H9 (cell line): ENCODE measurements at regions not wholly inside any gene's neighbourhood (a gene's known extent, or its start where the extent isn't known, plus 50 kb on each side); places are given as distances from the start of the nearest gene placed in this dataset.

Experiments used
- DNase-seq: peaks from one replicate; pipeline ENCODE4 v3.0.0-alpha.2; 2017
- H2AFZ ChIP-seq: one replicate; pipeline ENCODE4 v1.6.1; 2013; ENCODE audit warnings: mild to moderate bottlenecking, low read length, control low read depth, moderate library complexity
- H2AK5ac ChIP-seq: 2 replicates; pipeline ENCODE4 v1.6.1; 2013; ENCODE audit warnings: low read length, control low read depth, mixed read lengths; ENCODE audit not compliant: insufficient read length
- H2BK120ac ChIP-seq: one replicate; pipeline ENCODE4 v1.6.1; 2013; ENCODE audit warnings: low read depth, mild to moderate bottlenecking, low read length, control low read depth, inconsistent platforms; ENCODE audit not compliant: poor library complexity, severe bottlenecking
- H2BK12ac ChIP-seq: 2 replicates; pipeline ENCODE4 v1.6.1; 2013; ENCODE audit warnings: low read length, control low read depth, mixed read lengths, low read depth; ENCODE audit not compliant: insufficient read length
- H2BK15ac ChIP-seq: 2 replicates; pipeline ENCODE4 v1.6.1; 2013; ENCODE audit warnings: low read depth, low read length, control low read depth
- H2BK20ac ChIP-seq: one replicate; pipeline ENCODE4 v1.6.1; 2013; ENCODE audit warnings: low read depth, mild to moderate bottlenecking, low read length, control low read depth, inconsistent platforms; ENCODE audit not compliant: poor library complexity, severe bottlenecking
- H2BK5ac ChIP-seq: 2 replicates; pipeline ENCODE4 v1.6.1; 2013; ENCODE audit warnings: low read length, control low read depth, mixed read lengths; ENCODE audit not compliant: insufficient read length
- H3K14ac ChIP-seq: 2 replicates; pipeline ENCODE4 v1.6.1; 2013; ENCODE audit warnings: low read length, control low read depth; ENCODE audit not compliant: insufficient read depth
- H3K18ac ChIP-seq: 2 replicates; pipeline ENCODE4 v1.6.1; 2013; ENCODE audit warnings: low read depth, mild to moderate bottlenecking, mixed read lengths, low read length, control low read depth; ENCODE audit not compliant: insufficient read length
- H3K23ac ChIP-seq: 2 replicates; pipeline ENCODE4 v1.6.1; 2013; ENCODE audit warnings: low read length, control low read depth, mixed read lengths, low read depth; ENCODE audit not compliant: insufficient read length
- H3K23me2 ChIP-seq: 2 replicates; pipeline ENCODE4 v1.6.1; 2013; ENCODE audit warnings: low read depth, mild to moderate bottlenecking, mixed read lengths, low read length, control low read depth; ENCODE audit not compliant: insufficient read length, poor library complexity, severe bottlenecking
- H3K27ac ChIP-seq: 2 replicates; pipeline ENCODE4 v1.5.1; 2013; ENCODE audit warnings: low read length, control low read depth, mixed read lengths, low read depth; ENCODE audit not compliant: insufficient read length
- H3K27me3 ChIP-seq: 2 replicates; pipeline ENCODE4 v1.6.1; 2013; ENCODE audit warnings: low read length, control low read depth, inconsistent platforms; ENCODE audit not compliant: insufficient read depth
- H3K4ac ChIP-seq: 2 replicates; pipeline ENCODE4 v1.6.1; 2013; ENCODE audit warnings: low read depth, mild to moderate bottlenecking, control low read depth, inconsistent platforms, low read length, moderate library complexity
- H3K4me1 ChIP-seq: 2 replicates; pipeline ENCODE4 v1.6.1; 2013; ENCODE audit warnings: low read length, control low read depth, inconsistent platforms; ENCODE audit not compliant: insufficient read depth
- H3K4me2 ChIP-seq: 2 replicates; pipeline ENCODE4 v1.6.1; 2013; ENCODE audit warnings: low read length, control low read depth, mixed read lengths; ENCODE audit not compliant: insufficient read length, insufficient read depth
- H3K56ac ChIP-seq: 2 replicates; pipeline ENCODE4 v1.6.1; 2013; ENCODE audit warnings: low read depth, mild to moderate bottlenecking, mixed read lengths, low read length, control low read depth; ENCODE audit not compliant: insufficient read length
- H3K79me1 ChIP-seq: 2 replicates; pipeline ENCODE4 v1.6.1; 2013; ENCODE audit warnings: low read depth, mild to moderate bottlenecking, moderate library complexity, low read length, control low read depth, inconsistent platforms; ENCODE audit not compliant: insufficient read depth, poor library complexity, severe bottlenecking
- H3K79me2 ChIP-seq: 2 replicates; pipeline ENCODE4 v1.6.1; 2013; ENCODE audit warnings: low read length, control low read depth, inconsistent platforms; ENCODE audit not compliant: insufficient read depth
- H3K9ac ChIP-seq: 2 replicates; pipeline ENCODE4 v1.6.1; 2013; ENCODE audit warnings: low read length, control low read depth, mixed read lengths; ENCODE audit not compliant: insufficient read length; ENCODE audit errors: extremely low read depth
- H3K9me3 ChIP-seq: one replicate; pipeline ENCODE4 v1.6.1; 2013; ENCODE audit warnings: low read depth, low read length, inconsistent platforms; ENCODE audit not compliant: control insufficient read depth
- H3T11ph ChIP-seq: one replicate; pipeline ENCODE4 v1.6.1; 2013; ENCODE audit warnings: mild to moderate bottlenecking, low read length, control low read depth, inconsistent platforms
- H4K20me1 ChIP-seq: one replicate; pipeline ENCODE4 v1.6.1; 2013; ENCODE audit not compliant: control insufficient read depth, insufficient read length, insufficient read depth
- H4K5ac ChIP-seq: 2 replicates; pipeline ENCODE4 v1.6.1; 2013; ENCODE audit warnings: low read depth, mild to moderate bottlenecking, mixed read lengths, low read length, control low read depth; ENCODE audit not compliant: insufficient read length
- H4K8ac ChIP-seq: replicated peaks from 2 replicates; pipeline ENCODE4 v1.6.1; 2013; ENCODE audit warnings: low read length, control low read depth, mixed read lengths, low read depth; ENCODE audit not compliant: insufficient read length
- H4K91ac ChIP-seq: 2 replicates; pipeline ENCODE4 v1.6.1; 2013; ENCODE audit warnings: low read depth, mild to moderate bottlenecking, moderate library complexity, mixed read lengths, low read length, control low read depth; ENCODE audit not compliant: insufficient read length
- H3K27ac Mint-ChIP-seq, 3 experiments: 2 replicates in 2 of 3; 3 replicates in 1 of 3; pipeline ENCODE4 v1.8.0; 2020 to 2021; ENCODE audit warnings: mixed read lengths in 3 of 3, mild to moderate bottlenecking in 1 of 3, moderate library complexity in 1 of 3
- H3K27me3 Mint-ChIP-seq: 2 replicates; pipeline ENCODE4 v1.8.0; 2021; ENCODE audit warnings: low read depth, mild to moderate bottlenecking, moderate library complexity, mixed read lengths
- H3K36me3 Mint-ChIP-seq, 3 experiments: 2 replicates in 2 of 3; 3 replicates in 1 of 3; pipeline ENCODE4 v1.8.0; 2020 to 2021; ENCODE audit warnings: low read depth in 3 of 3, mixed read lengths in 3 of 3; ENCODE audit not compliant: insufficient read depth in 1 of 3
- H3K4me1 Mint-ChIP-seq, 2 experiments: 2 replicates each; pipeline ENCODE4 v1.8.0; 2020; ENCODE audit warnings: mixed read lengths in 2 of 2
- H3K4me3 Mint-ChIP-seq, 2 experiments: 2 replicates in 1 of 2; 3 replicates in 1 of 2; pipeline ENCODE4 v1.8.0; 2020 to 2021; ENCODE audit warnings: mild to moderate bottlenecking in 2 of 2, mixed read lengths in 2 of 2, moderate library complexity in 1 of 2
- H3K9me3 Mint-ChIP-seq, 2 experiments: 2 replicates in 1 of 2; 3 replicates in 1 of 2; pipeline ENCODE4 v1.8.0; 2020; ENCODE audit warnings: mild to moderate bottlenecking in 2 of 2, mixed read lengths in 2 of 2, moderate library complexity in 1 of 2
- WGBS: extraction: QIAGEN DNeasy Blood & Tissue Kit; methylation state at CpG from one replicate; pipeline ENCODE4 v1.1.7; 2013; ENCODE audit warnings: missing lambda C conversion rate, low lambda C conversion rate, mixed read lengths; ENCODE audit not compliant: insufficient read length; ENCODE audit errors: extremely low coverage; 5-methylcytosine and 5-hydroxymethylcytosine counted together
- TF ChIP-seq, protein P1 (sequence below): fragments of 200-600 bp; sonication (generic); conservative IDR thresholded peaks from 3 replicates; pipeline ENCODE4 v1.8.0; 2021; ENCODE audit warnings: antibody characterized with exemption, mild to moderate bottlenecking

DNA sequence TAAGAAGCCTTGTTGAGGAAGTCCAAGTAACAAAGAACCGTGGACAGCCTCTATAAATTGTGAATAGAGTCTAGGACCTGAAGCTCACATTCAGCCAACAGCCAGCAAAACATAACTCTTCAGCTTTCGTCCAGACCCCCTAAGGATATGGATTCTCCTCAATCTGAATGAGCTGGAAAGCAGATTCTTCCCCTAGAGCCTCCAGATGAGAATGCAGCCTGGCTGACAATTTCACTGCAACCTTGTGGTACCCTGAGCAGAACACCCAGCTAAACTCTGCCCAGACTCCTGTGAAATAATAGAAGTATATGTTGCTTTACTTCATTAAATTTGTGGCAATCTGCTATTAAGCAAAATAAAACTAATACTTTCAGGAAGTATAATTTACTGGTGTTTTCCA lies 483.5 kb upstream of the SLC8A1 start:
- H3K4ac ChIP-seq: no peak overlapping the region
- no peak overlapping the region for H3K18ac ChIP-seq
- no peak overlapping the region for H3K4me3 Mint-ChIP-seq
- no peaks in the 10 kb centered on the region for H3K9me3 ChIP-seq
- no peak overlapping the region for H3K27ac ChIP-seq
- no CpG with 5 or more reads among the region's 2 CpGs for WGBS
- no peak overlapping the region for H2BK5ac ChIP-seq
- no peak overlapping the region for H3K27ac Mint-ChIP-seq
- H3K27me3 Mint-ChIP-seq: no peaks in the 10 kb centered on the region
- H4K5ac ChIP-seq: no peak overlapping the region
- no peak overlapping the region for H2BK120ac ChIP-seq
- H3K9me3 Mint-ChIP-seq: no peaks in the 10 kb centered on the region; a peak in 1 of 5 replicates
- H3K14ac ChIP-seq: no peak overlapping the region
- no peak overlapping the region for H2BK15ac ChIP-seq
- no peaks in the 10 kb centered on the region for H3K79me1 ChIP-seq
- H3K23ac ChIP-seq: no peak overlapping the region
- H3K79me2 ChIP-seq: no peaks in the 10 kb centered on the region
- H3K56ac ChIP-seq: no peak overlapping the region
- H2AK5ac ChIP-seq: no peak overlapping the region
- H2AFZ ChIP-seq: no peak overlapping the region
- no peaks in the 10 kb centered on the region for H3K4me1 Mint-ChIP-seq
- H4K8ac ChIP-seq: no peak overlapping the region
- no peak overlapping the region for H4K91ac ChIP-seq
- no peak overlapping the region for H3K9ac ChIP-seq
- no peaks in the 10 kb centered on the region for H4K20me1 ChIP-seq
- no peaks in the 10 kb centered on the region for H3K4me1 ChIP-seq
- H3K23me2 ChIP-seq: no peaks in the 10 kb centered on the region
- no peak overlapping the region for H3K4me2 ChIP-seq
- DNase-seq: peak; percentile 30
- H3K27me3 ChIP-seq: no peaks in the 10 kb centered on the region
- H2BK20ac ChIP-seq: no peak overlapping the region
- H3K36me3 Mint-ChIP-seq: no peaks in the 10 kb centered on the region
- no peak overlapping the region for H2BK12ac ChIP-seq
- no peak overlapping the region for H3T11ph ChIP-seq
- TF ChIP-seq, protein P1, sequence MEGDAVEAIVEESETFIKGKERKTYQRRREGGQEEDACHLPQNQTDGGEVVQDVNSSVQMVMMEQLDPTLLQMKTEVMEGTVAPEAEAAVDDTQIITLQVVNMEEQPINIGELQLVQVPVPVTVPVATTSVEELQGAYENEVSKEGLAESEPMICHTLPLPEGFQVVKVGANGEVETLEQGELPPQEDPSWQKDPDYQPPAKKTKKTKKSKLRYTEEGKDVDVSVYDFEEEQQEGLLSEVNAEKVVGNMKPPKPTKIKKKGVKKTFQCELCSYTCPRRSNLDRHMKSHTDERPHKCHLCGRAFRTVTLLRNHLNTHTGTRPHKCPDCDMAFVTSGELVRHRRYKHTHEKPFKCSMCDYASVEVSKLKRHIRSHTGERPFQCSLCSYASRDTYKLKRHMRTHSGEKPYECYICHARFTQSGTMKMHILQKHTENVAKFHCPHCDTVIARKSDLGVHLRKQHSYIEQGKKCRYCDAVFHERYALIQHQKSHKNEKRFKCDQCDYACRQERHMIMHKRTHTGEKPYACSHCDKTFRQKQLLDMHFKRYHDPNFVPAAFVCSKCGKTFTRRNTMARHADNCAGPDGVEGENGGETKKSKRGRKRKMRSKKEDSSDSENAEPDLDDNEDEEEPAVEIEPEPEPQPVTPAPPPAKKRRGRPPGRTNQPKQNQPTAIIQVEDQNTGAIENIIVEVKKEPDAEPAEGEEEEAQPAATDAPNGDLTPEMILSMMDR: peak; percentile 53
